GM19025 (cell line): ENCODE measurements at regions not wholly inside any gene's neighbourhood (a gene's known extent, or its start where the extent isn't known, plus 50 kb on each side); places are given as distances from the start of the nearest gene placed in this dataset.
"Not testable (repeated sequence)": the region's sequence is repeated elsewhere in the genome, so short reads cannot be mapped to it uniquely, and the experiment has no call there.

ENCODE experiments used
- ATAC-seq: cut with Tn5 transposase; IDR thresholded peaks from one replicate; pipeline ENCODE4 v1.9.1; 2021; ENCODE audit warnings: mild to moderate bottlenecking, low read depth, moderate library complexity; ENCODE audit not compliant: unreplicated experiment

DNA sequence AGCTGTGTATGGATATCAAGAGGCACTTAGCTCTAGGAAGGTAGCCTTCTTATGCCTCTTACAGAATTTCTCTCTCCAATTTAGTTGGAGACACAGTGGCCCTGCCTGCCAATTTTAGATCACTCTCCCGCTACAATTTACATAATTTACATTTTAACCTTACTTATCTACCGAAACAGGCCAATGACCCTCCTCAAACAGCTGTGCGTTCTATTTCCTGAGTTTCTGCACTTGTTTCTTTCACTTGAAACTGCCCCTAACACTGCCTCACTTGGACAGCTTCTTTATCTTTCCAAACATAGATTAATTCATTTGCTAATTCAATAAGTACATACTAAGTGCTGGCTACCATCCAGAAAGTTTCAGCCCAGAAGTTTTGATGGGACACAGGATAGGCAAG lies 52.9 kb upstream of the HDDC2 start:
- no peak for ATAC-seq

DNA sequence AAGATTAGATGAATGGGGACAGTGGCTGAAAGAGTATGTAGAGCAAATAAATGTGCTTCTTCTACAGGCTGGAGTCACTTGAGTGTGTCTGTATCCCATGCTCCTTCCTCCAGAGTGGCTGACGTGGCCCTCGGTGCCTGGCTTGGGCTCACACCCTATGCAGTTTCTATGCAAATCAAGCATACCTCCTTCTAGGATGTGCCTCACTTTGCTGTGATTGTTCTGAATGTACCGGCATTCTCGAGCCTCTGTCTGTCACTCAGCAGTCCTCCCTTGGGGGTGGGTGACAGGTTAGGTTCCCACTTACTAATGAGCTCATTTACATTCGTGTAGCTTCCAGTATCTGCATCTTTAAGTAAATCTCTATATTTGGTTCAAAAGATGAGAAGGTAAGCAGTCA lies 55.1 kb upstream of the HDDC2 start:
- peak; percentile 39 for ATAC-seq

DNA sequence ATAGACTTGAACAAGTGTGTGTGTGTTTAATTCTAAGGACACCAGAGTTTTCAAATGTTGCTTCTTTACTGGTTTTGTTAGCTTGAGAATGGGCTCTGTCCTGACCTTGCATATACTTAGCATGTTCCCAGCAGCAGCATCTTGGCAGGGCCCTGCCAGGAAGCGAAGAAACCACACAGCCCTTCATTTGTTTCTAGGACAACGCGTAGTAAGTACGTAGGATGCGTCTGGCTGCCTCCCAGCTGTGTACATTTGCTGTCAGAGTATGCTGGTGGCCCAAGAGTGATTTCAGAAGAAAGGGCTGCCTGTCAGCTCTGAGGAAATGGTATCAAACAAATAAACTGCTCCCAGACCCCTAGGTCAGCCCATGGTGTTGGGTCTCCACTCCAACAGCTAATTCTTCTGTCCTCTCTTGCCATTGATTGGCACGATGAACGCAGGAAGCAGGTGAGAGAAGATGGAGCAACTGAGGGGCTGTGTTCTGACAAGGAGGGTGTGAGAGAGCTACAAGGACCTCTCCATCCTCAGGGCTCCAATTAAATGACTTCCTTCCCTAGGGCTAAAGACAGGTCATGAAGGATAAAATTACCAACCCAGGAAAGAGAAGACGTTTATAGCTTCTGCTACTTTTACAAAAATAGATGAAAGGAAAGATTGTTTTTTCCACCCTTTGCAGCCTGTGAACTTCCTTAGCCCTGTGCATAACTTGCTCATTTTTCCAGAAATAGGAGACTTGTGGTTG lies 55.9 kb upstream of the HDDC2 start:
- ATAC-seq, result peak; percentile 45

DNA sequence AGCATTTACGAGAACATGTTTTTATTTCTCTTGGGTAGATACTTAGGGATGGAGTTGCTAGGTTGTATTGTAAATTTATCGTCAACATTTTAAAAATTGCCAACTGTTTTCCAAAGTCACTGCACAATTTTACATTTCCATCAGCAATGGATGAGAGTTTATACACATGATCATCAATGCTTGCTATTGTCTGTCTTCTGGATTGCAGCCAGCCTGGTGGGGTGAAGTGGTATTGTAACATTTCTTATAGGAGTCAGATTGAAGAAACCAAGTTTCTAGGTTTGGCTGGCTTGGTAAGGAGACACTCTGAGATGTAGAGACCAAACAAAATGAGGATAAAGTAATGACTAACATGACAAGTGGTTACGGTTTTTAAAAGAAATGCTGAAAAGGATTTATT lies 57.1 kb upstream of the HDDC2 start:
- ATAC-seq, result no peak

DNA sequence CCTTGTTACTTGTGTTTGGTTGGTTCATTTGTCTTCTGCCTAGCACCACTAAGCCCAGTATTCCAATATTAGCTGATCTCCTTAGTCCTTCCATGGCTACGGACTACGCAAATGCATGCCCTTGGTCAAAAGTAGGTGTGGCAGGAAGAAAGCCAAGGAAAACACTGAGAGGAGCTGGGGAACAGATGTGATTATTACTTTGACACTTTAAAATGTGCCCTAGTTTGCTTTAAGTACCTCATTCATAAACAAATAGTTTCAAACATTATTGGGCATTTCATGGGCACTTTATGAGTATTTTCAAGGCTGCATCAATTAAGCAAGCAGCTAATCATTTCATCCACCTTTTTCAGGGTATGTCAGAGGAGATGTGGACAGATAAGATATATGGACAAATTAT lies 60.1 kb upstream of the HDDC2 start:
- no peak for ATAC-seq

DNA sequence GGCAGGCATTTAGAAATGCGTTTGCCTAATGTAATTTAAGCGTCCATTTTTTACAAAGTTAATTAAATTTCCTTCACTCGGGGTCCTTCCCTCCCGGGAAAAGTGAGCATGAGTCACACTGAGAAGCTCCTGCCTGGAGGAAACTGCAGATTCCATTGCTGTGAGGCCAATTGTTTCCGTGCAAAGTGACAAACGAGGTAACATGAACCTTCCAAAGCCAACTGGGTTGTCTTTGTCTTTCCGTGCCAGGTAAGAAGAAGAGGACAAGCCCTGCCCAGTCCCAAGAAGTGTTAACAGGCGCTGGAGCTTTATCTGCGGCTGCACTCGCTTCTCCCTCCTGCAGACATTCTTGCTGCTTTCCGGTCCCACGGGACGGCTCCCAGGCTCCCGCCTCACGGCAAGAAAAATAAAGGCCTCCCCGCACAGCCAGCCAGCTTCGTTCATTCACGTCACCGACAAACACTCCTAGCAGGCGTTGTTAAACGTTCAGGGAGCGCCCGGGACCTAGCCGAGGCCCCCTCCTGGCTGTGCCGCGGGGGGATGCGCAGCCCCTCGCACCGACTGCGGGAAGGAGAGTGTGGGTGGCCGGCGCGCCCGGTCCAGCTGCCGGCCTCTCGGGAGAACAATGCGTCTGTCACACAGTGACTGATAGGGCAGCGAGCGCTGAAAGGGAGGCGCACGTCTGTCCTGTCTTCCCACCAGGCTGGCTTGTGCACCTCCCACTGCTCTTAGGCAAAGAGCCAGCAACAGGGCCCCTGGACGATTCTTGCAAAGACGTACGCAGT lies 61.5 kb upstream of the HDDC2 start:
- ATAC-seq, result no peak

DNA sequence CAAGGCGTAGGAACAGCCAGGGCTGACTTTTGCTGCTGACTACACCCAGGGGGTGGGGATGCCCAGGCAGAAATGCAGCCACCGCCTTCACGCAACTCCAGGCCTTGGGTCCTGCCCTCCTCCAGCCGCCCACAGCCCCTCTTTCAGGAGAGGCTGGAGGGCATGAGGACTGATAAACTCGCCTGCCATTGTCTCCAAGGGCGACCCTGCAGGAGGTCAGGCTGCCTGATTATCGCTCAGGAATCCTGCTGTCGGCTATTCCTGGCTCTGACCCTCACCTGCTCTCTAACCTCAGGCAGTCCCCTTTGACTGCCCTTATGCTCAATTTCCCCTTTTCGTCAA lies 62.0 kb upstream of the HDDC2 start:
- no peak for ATAC-seq

DNA sequence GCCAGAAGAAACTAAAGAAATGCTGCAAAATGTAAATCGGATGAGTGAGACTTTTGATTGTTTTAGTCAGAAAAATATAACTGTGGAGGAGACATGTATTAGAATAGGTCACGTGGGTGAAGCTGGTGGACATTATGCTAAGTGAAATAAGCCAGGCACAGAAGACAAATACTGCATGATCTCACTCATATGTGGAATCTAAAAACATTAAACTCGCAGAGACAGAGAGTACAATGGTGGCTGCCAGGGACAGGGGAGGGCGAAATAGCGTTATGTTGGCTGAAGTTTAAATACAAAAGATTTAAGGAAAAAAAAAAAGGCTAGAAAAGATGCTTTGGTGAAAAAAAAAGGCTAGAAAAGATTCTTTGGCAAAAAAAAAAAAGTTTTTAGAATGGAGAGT lies 63.5 kb upstream of the HDDC2 start:
- no peak for ATAC-seq

DNA sequence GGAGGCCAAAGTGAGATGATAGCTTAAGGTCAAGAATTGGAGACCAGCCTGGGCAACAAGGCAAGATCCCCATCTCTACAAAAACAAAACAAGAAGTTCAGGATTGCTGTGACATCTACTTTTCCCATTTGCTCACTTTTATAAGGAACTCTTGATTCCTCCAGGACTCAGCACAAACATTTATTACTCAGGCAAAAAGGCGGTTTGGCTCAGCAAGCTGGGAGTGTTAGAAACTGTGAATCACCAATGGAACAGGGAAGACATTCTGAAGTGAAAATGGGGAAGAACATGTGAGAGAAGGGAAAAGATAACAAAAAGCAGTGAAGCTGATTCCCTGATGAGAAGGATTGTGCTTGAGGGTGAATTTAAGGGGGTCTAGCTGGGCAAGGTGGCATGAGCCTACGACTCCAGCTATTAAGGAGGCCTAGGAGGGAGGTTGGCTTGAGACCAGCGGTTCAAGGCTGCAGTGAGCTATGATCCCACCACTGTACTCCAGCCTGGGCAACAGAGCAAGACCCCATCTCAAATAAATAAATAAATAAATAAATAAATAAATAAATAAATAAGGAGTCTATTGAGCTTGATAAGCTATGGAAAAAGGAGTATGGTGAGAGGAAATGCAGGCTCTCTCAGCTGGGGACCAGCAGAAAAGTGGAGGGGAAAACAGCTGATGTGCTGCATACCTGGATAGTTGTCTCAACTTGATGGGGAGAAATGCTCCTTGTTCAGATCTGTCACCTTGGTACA lies 65.4 kb upstream of the HDDC2 start:
- ATAC-seq, result no peak

DNA sequence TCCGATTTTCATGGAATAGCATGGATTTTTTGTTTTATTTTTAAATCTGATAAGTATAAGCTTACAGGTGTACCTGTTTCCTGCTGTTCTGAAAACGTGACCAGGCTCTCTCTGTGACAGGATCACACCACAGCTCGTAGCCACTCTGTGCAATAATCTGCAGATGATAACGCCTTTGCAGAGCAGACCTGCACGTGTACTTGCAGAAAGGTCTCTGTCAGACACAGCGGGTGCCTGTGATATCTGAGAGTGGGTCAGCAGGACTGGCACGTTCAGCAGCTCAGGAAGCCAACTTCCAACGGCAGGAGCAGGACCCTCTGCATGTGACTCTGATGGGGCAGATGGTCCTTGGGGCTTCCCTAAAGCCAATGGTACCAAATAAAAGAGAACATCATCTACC lies 68.6 kb upstream of the HDDC2 start:
- ATAC-seq, result no peak

DNA sequence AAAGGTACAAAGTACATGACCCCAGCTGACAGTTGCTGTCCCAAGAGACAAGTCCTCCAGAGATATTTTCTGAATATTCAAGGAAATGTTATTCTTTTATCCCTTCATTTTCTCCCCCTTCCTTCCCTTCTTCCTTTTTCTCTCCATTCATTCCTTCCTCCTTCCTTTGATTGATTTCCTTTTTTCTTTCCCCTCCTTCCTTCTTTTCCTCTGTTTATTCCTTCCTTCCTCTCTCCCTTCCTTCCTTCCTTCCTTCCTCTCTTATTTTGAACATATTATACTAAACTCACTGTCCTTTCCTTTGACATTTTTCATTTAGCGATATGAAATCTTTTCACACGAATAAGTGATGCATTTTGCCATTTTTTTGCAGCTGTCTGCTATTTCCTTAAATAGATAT lies 73.2 kb upstream of the HDDC2 start:
- ATAC-seq, result no peak

DNA sequence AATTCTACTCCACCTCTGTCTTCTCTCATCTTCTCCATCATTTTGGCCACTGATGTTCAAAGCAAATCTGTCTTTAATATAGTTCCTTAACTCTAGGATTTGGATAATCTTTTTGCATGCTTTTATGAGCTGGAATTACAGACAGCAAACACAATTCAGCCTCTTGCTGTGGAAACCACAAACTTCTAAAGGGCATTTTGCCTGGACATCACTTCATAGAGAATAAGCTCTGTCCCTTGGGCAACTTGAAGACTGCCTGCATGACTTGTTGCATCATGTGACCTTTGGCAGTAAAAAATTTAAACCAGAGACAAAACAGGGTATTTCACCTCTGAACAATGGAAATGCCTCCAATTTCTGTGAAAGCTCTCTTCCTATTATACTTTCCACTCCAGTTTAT lies 74.1 kb upstream of the HDDC2 start:
- ATAC-seq, result no peak

DNA sequence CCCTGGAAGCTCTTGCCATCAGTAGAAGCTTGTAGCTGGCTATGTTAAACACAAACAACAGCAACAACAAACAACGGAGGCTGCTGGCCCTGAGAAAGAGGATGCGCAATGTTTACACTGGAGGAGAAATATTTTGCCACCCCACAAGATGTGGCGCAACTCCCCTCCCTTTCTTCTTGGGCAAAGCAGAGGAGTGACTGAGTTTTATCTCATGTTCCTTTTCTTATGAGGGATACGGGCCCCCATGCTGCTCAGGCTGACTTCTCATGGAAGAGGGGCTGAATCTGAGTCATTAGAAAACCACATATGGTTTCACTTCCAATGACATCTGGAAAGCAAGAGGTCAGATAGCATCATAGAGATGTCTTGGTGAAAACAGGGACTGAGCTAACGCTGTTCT lies 75.9 kb upstream of the HDDC2 start:
- no peak for ATAC-seq

DNA sequence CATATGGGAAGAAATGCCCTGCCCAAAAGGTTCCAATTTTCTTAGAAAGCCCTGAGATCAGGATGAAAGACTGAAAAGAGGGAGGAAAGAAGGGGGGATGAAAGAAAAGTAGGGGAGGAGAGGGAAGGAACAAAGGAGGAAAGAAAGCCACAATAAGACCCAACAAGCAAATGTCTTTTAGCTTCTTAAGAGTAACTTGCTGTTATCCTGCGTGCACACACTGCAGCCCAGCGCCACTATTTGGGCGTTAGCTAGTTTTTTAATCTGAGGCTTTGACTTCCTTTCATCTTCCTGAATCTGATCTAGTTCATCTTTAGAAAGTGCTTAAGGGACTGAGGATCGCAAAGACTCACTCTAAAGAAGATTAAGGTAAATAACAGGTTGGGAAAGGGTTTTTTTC lies 77.4 kb upstream of the HDDC2 start:
- no peak for ATAC-seq

DNA sequence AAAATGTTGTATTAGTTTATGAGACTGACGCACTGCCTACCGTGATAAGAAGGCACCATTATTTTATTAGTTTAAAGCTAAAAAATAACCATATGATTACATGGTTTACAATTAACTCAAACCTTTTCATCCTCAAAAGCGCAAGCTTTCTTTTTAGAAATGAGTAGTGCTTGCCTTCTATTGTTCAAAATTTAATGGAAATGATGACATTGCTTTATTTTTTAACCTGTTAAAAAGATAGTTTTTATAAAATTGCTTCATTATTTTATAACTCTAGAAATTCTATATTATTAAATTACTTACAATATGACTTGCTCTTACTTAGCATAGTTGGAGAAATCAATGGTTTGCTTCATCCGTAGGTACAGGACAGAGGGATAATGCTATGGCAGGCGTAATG lies 78.7 kb upstream of the HDDC2 start:
- no peak for ATAC-seq

DNA sequence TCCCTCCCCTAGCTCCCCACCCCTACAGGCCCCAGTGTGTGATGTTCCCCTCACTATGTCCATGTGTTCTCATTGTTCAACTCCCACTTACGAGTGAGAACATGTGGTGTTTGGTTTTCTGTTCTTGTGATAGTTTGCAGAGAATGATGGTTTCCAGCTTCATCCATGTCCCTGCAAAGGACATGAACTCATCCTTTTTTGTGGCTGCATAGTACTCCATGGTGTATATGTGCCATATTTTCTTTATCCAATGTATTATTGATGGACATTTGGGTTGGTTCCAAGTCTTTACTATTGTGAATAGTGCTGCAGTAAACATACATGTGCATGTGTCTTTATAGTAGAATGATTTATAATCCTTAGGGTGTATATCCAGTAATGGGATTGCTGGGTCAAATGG lies 84.6 kb upstream of the HDDC2 start:
- not testable (repeated sequence) for ATAC-seq

DNA sequence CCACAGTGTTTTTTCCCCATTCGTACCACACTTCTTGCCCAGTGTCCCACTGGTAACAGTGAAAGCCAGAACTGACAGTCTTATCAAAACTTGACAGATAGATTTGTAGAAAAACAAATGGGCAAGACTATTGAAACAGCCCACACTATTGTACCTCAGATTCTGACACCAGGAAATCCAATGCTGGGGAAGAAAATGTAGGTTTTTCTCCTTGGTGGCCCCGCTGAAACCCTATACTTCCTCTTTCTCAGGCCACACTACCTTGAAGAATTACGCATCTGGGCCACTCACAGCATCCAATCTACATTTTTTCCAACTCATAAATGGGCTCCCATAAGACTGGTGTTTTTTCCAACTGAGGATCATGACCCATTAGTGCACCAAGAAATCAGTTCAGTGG lies 90.9 kb upstream of the HDDC2 start:
- ATAC-seq, result no peak

DNA sequence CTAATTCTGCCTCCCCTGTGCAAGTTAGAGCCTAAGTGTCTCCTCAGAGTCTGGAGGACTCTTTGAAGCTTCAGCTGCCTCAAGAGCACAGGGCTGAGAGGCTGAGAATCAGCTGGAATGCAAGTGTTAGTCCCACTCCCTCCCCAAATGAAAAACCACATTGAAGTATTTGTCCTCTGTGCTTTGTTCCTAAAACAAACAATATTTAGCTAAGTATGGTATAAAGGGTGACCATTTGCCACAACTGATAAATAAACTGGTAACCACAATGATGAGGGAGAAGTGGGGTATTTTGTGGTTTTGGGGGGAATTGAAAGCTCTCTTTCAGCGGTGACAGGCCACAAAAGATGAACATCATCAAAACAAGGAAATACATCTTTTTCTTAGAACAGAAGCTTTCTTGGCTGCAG lies 91.7 kb upstream of the HDDC2 start:
- no peak for ATAC-seq

DNA sequence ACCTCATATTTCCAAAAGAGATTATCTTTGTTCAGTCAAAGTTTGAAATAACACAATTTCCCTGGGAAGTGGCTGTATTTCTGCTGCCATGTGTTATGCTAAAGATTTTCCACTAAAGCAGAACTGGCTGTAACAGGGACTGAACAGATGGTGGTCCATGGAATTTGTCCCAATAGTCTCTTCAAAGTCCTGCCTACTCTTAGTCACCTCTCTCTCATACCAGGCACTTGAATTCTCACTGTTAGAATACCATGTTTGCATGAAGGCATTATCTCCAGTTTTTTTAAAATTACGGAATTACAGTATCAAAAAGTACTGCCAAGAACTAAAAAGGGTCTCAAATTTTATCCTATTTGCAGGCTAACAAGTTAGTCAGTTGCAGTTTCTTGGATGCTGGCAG lies 105.0 kb upstream of the HDDC2 start:
- no peak for ATAC-seq

DNA sequence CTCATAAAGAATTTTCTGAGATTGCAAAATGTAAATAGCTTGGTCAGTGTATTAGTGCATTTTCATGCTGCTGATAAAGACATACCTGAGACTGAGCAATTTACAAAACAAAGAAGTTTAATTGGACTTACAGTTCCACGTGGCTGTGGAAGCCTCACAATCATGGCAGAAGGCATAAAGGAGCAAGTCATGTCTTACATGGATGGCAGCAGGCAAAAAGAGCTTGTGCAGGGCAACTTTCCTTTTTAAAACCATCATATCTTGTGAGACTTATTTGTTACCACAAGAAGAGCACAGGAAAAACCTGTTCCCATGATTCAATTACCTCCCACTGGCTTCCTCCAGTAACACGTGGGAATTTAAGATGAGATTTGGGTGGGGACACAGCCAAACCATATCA lies 112.7 kb upstream of the HDDC2 start:
- no peak for ATAC-seq

DNA sequence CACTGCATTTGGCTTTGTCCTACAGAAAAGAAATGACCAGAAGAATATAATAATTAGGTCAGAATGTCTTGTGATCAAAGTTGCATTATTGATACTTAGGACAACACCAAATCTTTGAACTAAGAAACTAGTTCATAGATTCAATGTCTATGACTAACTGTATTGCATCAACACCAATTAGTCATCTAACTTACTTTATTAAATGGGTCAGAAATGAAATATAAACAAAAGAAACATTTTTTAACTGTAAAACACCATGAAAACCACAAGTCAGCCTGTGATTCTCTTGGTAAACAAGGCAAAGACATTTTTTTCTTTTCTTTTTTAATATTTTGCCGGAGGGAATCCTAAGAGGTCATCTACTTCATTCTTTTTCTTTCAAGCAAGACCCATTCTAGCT lies 114.1 kb upstream of the HDDC2 start:
- ATAC-seq, result no peak

DNA sequence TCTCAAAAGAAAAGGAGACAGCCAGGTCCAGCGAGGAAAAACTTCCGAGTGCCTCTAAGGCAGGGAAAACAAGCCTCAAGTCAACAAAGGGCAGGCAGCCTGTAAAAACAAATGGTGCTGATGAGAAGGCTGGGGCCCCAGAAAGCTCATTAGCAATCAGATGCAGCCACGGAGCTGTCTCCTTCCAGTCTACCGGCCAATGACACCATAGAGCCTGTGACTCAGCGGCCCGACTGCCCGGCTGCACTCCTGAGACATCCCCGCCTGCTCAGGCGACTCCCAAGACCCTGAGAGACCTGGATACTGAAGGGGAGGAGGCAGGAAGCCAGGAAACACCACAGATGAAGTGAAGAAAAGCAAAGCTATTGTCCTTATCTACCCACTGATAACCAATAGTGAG lies 120.1 kb upstream of the HDDC2 start:
- ATAC-seq, result no peak
